ENCODE measurements at regions not wholly inside any gene's neighbourhood (a gene's known extent, or its start where the extent isn't known, plus 50 kb on each side); places are given as distances from the start of the nearest gene placed in this dataset.
"Not testable (repeated sequence)": the region's sequence is repeated elsewhere in the genome, so short reads cannot be mapped to it uniquely, and the experiment has no call there.

DNA sequence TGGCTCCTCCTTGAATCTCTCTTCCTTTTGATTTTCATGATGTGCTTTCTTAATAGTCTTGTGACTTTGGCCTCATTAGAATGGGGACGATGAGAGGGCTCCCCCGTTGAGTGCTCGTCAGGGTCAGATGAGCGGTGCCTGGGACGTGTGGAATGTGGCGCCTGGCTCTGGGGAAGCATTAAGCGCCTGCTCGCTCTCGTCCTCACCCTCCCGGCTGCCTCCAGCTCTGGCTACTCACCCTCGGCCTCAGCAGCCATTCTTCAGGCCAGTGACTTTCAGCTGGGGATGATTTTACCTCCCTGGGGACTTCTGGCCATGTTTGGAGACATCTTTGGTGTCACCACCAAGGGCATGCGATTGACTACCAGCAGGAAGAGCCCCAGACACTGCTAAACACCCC, 69.7 kb downstream of the RPS6KA4 start:
- DNase-seq: no peak

GRCh38 chr11:64429970-64430369, 71.0 kb downstream of the RPS6KA4 start:
- DNase-seq: no peak

- no peak for DNase-seq
Observed at GRCh38 chr11:64430645-64431044, 71.7 kb downstream of the RPS6KA4 start.

DNA sequence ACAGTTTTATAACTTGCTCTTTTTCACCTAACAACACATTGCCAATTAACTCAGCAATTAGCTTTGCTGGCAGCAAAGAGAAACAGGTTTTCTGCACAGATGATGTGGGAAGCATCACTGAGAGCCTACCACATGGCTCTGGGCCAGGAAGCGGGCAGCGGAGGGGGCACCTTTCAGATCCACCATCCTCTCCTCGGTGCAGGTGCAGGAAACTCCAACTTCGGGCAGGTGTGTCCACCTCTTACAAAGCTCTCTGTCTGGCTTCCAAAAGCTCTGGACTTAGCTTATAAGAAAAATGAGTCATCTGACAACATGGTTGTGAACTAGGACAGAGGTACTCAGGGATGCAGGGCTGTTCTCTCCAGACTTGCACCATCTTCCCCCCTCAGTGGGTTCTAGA, 77.0 kb downstream of the RPS6KA4 start:
- no peak for DNase-seq

DNA sequence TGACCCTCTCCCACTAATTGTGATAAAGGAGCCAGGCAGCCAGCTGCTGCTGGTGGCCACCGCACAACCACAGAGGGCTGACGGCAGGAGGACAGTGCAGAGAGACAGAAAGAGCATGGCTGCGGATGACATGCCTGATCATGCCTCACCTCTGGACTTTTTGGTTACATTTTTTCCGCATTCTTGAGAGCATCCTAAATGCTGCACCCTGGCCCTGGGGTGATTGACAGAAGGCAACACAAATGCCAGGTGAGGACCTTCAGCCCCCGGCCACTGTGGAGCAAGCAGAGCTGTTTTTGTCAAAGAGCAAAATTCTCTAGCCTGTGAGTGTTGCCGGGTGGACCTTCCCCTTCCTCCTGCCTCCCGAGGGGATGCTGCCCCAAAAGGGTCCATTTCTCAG, 78.5 kb downstream of the RPS6KA4 start:
- DNase-seq: no peak

DNA sequence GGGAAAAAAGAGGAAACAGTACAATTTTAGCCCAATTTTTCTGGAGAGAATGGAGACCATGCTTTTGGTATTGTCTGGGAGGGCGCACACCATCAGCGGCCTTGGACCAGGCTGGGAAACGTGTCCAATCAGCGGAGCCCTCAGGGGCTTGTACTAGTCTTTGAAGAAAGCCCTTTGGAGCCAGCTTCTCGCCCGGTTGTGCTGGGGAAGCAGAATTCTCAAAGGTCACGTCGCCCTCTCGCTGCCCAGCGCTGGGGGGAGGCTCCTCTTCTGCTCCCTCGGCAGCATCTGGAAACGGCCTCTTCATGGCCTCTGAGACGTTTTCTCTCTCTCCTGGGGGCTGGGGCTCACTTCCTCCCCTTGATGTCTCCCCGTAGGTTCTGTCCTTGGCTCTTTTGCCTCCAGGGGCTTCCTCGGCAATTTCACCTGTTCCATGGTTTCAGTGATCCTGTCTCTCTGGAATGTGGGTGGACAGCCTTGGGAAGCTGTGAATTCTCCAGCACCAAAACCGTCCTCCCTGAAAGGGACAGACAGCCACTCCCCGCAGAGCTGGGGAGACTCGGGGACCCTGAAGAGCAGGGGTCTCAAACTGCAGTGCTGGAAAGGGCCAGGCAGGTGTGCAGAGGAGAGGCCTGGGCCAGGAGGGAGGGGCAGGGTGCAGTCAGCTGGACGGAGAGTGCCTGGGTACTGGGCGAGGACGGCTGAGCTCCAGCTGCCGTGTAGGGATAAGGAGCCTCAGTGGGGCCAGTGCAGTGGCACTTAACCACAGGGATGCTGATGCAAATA, 80.2 kb downstream of the RPS6KA4 start:
- DNase-seq: no peak

GRCh38 chr11:64439772-64440491, 81.0 kb downstream of the RPS6KA4 start:
- not testable (repeated sequence) for DNase-seq

DNA sequence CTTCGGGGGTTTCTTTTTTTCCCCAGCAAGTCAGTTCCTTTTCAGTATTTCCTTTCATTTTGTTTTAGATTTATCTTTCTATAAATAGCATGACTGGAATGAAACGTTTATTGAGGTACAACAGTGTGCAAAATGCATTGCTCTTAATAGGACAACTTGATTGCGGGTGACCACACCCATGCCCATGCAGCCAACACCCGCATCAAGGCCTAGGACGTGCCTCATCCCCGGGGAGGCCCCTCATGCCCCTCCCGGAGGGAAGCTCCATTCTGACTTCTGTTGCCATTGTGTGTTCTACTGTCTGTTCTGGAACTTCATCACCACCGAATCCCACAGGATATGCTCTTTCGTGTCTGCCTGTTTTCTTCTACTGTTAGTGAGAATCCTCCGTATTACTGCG, 82.2 kb downstream of the RPS6KA4 start:
- DNase-seq: no peak

GRCh38 chr11:64443001-64443400, 84.0 kb downstream of the RPS6KA4 start:
- DNase-seq: no peak

GRCh38 chr11:64444838-64445441, 86.0 kb downstream of the RPS6KA4 start:
- no peak for DNase-seq

DNA sequence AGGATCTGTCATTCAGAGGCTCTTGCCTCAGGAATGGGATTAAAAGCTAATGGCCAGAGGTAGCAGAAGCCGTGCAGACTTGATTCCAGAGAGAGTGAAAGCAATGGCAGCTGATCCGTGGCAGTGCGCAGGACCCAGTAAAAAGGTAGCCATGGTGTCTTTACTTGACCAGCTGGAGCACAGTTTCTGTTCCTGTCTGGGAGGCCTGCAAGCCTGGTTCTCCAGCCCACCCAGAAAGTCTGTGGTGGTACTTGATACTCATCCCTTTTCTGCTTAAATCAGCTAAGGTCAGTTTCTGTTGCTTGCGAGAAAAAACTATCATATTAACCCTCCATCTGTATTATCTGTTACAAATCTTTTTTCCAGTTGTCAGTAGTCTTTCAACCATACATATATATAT, 86.7 kb downstream of the RPS6KA4 start:
- no peak for DNase-seq

DNA sequence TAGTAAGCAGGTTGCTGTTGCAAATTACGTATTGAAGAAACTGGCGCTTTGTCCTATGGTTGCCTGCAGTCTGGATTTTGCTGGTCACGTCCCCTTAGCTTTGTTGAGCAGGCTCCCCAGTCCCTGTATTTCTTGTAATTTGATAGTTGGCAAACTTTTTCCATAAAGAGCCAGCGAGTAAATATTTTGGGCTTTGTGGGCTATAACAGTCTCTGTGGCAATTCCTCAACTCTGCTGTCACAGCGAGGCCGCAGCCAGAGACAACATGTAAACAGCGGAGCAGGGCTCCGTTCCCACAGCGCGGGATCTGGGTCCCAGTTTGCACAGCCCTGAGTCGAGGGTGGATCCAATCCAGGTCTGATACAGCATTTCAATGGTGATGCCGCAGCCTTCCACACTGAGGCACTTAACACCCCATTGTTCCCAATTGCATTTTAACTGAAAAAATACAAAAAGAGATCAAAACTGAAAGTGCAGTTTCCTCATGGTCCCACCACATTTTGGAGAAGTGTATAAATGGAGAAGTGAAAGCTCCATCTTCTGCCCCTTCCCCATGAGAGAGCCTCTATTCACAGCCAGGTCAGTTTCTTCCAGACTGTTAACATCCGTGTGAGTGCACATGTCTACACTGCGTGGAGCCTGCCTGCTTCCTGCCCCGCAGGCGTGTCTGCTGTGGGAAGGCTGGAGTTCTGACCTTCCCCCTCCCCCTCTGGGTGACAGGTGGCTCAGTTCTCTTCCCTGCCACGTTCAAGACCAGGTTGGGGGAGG, 89.1 kb downstream of the RPS6KA4 start:
- DNase-seq: no peak

DNA sequence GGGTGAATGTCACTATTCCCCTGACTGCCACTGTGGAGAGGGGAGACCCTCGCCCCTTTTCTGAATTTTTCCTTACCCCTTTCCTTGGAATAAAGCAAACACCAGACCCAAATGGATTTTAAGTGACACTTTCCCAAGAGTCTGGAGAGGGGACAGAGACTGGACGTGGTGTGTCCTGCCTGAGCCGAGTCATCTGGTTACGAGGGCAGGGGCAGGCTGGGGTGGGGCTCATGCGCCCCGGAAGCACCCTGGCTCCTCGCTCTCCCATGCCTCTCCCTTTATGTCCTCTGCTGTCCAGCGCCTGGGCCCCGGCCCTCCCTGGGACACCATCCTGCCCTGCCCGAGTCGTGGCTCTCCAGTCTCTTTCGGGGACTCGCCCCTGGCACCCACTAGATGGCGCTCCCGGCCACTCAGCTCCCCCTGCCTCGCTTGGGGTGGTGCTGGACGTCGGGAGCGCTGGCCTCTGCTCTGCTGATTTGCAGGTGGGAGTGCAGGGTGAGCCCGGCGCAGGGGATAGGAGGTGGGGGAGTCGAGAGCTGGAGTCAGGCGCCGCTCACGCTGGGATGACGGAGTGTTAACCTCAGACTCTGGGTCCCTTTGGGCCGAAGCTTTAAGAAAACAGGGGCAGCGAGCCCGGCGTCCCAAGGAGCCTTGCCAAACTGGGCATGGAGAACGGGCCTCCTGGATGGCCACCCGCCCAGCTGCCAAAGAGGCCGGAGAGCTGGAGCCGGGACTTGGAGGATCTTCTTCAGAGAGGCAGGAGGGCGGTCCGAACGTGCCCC, 89.8 kb downstream of the RPS6KA4 start:
- DNase-seq: peak; percentile 9

DNA sequence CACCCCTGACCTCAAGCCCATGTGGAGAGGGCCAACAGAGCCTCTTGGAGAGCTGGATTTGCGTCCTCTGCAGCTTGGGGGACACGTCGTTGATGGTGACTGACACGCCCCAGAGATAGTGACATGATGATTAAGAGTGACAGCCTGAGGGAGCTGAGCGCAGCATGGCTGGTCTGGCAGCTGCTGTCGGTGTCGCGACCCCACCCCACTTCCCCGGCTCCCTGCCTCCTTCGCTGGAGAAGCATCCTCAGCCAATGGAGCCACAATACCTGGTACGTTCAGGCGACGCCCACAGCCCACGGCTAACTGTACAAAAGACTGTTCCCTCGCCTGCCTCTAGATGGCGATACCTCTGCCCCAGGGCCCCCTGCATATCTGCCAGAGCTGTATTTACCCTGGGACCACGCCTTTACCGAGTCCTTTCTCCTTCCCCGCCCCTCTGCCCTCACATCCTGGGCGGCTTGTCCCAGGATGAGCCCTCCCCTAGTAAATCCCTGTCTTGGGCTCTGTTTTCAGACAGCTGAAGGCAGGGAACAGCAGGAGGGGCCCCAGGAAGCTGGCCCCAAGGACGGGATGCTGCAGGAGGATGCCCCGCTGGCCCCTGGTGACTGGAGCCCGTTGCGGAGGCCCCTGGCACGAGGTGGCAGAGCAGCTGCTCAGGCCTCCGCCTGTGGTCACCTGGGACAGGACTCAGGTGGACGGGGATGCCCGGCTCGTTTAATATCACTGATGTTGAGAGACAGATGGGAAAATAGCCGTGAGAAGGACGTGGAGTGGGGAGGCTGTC, 90.6 kb downstream of the RPS6KA4 start:
- DNase-seq: no peak

DNA sequence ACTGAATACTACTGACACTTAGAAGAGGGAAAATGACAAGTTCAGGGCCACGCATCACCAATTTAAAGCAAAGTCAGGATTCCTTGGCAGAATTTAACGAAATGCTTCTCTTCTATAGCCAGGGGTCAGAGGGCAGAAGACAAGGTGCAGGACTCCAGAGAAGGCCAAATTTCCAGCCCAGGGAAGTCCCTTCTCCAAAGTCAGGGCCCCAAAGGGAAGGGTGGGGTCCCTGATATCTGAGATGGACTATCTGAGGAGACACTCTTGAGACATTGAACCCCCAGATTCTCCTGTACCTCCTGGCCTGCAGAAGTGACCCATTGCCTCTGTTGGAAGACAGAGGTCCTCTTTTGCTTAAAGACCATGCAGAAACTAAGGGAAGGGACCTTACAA, 91.2 kb downstream of the RPS6KA4 start:
- no peak for DNase-seq

GRCh38 chr11:64451856-64452255, 92.9 kb downstream of the RPS6KA4 start:
- DNase-seq: no peak

GRCh38 chr11:64453466-64453865, 94.5 kb downstream of the RPS6KA4 start:
- no peak for DNase-seq

- no peak for DNase-seq
Observed at GRCh38 chr11:64455456-64456261, 96.7 kb downstream of the RPS6KA4 start.

GRCh38 chr11:64456509-64457320, 97.8 kb downstream of the RPS6KA4 start:
- no peak for DNase-seq
